ENCODE measurements at regions not wholly inside any gene's neighbourhood (a gene's known extent, or its start where the extent isn't known, plus 50 kb on each side); places are given as distances from the start of the nearest gene placed in this dataset.

- TF ChIP-seq POLR2A (IDR thresholded peaks at IDR 0.05) = no peak
- no peak for TF ChIP-seq CTCF (IDR thresholded peaks at IDR 0.05)
These were observed 263.2 kb upstream of the SESN3 start for GRCh38 chr11:95494167-95494566.

All from esophagus squamous epithelium (tissue), 4 donors.